ENCODE measurements at regions not wholly inside any gene's neighbourhood (a gene's known extent, or its start where the extent isn't known, plus 50 kb on each side); places are given as distances from the start of the nearest gene placed in this dataset.

DNA sequence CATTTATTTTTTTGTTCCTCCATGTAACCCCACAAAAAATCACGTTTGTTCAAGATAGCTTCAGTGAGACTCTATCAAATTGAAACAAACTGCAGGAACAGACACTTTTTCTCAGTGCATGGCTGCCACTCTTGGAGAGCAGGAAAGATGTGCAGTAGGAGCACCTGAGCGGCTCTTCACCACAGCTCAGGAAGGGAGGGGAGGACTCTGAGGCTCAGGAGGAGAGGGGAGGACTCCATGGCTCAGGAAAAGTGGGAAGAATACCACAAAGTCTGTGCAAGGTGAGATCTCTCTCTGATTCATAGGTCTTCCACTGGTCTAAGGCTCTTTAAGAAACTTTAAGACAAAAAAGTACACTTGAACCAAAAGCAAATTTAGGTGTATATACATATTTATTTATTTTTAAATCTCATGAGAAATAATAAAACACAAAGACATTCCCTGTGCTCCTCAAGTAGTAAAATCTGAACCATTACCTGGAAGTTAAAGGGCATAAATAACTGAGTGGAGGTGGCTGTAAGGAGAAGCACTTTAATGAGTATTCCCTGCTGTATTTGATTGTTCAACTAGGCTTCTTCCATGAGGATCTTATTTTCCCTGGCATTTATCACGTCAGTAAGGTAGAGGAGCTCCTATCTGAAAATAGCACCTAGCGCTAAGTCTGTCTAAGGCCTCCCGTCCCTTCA lies 69.2 kb upstream of the CCN6 start:
- ATAC-seq (ENCODE audit: low read depth) (no peak), DNase-seq (no peak)
- Mint-ChIP-seq H3K4me3 (no peak overlapping the region), H3K27ac (no peak overlapping the region), H3K9me3 (no peaks in the 10 kb centered on the region), H3K36me3 (ENCODE audit: low read depth) (no peaks in the 10 kb centered on the region), H3K27me3 (peaks cover 6% of the 10 kb centered on the region), H3K4me1 (peaks cover 4% of the 10 kb centered on the region)
- intact Hi-C loops (cut with micrococcal nuclease) = no loop called here
- ChIA-PET POLR2A (no interaction called here), CTCF (interaction anchor here (1.6 kb wide), 1 partner anchor 274 kb away, joined by 6 read pairs; no protein-coding TSS in a partner anchor)
- TF ChIP-seq, protein P1, sequence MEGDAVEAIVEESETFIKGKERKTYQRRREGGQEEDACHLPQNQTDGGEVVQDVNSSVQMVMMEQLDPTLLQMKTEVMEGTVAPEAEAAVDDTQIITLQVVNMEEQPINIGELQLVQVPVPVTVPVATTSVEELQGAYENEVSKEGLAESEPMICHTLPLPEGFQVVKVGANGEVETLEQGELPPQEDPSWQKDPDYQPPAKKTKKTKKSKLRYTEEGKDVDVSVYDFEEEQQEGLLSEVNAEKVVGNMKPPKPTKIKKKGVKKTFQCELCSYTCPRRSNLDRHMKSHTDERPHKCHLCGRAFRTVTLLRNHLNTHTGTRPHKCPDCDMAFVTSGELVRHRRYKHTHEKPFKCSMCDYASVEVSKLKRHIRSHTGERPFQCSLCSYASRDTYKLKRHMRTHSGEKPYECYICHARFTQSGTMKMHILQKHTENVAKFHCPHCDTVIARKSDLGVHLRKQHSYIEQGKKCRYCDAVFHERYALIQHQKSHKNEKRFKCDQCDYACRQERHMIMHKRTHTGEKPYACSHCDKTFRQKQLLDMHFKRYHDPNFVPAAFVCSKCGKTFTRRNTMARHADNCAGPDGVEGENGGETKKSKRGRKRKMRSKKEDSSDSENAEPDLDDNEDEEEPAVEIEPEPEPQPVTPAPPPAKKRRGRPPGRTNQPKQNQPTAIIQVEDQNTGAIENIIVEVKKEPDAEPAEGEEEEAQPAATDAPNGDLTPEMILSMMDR (IDR thresholded peaks at IDR 0.05) = no peak

DNA sequence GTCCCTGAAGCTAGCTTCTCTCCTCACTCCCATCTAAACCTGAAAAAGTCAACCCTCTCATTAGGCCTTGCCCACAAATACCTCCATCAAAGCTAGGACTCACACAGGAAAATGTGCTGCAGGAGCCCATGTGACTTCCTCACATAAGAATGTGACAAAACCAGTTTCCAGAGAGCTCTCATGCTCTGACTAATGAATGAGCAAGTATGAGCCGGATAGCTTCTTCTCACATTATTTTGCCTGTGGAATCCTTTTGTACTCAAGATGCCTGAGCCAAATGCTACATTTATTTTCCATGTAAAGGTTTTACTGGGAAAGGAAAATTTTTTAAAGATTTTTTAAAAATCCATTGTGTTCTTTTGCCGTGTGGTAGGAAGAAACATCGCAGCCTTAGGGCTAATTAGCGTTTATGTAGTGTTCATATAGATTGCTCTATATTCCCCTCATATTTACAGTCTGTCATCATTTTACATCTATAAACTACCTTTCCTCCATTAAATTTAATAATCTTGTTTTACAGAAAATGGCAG lies 68.6 kb upstream of the CCN6 start:
- POLR2A ChIA-PET = no interaction called here
- H3K27me3 Mint-ChIP-seq = peaks cover 3% of the 10 kb centered on the region

DNA sequence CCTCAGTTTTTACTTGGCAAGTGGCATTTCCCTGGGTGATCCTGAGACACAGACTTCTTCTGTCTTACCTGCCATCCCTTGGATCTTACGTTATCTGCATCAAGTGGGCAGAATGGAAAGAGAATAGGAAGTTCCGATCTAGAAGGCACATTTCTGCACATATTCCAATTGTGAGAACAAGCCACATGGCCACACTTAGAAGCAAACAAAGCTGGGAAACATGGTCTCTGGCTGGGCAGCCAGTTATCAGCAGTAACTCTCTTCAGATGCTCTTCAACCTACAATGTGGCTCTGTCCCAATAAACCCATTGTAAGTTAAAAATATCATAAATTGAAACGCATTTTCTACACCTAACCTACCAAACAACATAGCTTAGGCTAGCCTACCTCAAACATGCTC lies 67.3 kb upstream of the CCN6 start:
- TF ChIP-seq, protein P1 (IDR thresholded peaks at IDR 0.05) = no peak
- POLR2A ChIA-PET = no interaction called here
- intact Hi-C loops (cut with micrococcal nuclease) = no loop called here
- H3K4me3 Mint-ChIP-seq = no peak overlapping the region
- H3K27ac Mint-ChIP-seq = no peak overlapping the region
- H3K4me1 Mint-ChIP-seq = peaks cover 10% of the 10 kb centered on the region
- no peak for ATAC-seq (ENCODE audit: low read depth)
- peaks cover 5% of the 10 kb centered on the region for H3K27me3 Mint-ChIP-seq
- CTCF ChIA-PET = no interaction called here
- H3K36me3 Mint-ChIP-seq (ENCODE audit: low read depth) = no peaks in the 10 kb centered on the region
- DNase-seq = no peak
- H3K9me3 Mint-ChIP-seq = no peaks in the 10 kb centered on the region

More for the DNA sequence above, 68.6 kb upstream of the CCN6 start:
- ATAC-seq (ENCODE audit: low read depth) = no peak
- H3K4me1 Mint-ChIP-seq = peaks cover 10% of the 10 kb centered on the region
- H3K4me3 Mint-ChIP-seq = no peak overlapping the region
- no peak overlapping the region for H3K27ac Mint-ChIP-seq
- no peaks in the 10 kb centered on the region for H3K36me3 Mint-ChIP-seq (ENCODE audit: low read depth)
- no peaks in the 10 kb centered on the region for H3K9me3 Mint-ChIP-seq
- TF ChIP-seq, protein P1 (IDR thresholded peaks at IDR 0.05) = no peak
- intact Hi-C loops (cut with micrococcal nuclease) = no loop called here
- CTCF ChIA-PET = interaction anchor here (1.6 kb wide), 1 partner anchor 275 kb away, joined by 6 read pairs; no protein-coding TSS in a partner anchor
- DNase-seq = no peak

DNA sequence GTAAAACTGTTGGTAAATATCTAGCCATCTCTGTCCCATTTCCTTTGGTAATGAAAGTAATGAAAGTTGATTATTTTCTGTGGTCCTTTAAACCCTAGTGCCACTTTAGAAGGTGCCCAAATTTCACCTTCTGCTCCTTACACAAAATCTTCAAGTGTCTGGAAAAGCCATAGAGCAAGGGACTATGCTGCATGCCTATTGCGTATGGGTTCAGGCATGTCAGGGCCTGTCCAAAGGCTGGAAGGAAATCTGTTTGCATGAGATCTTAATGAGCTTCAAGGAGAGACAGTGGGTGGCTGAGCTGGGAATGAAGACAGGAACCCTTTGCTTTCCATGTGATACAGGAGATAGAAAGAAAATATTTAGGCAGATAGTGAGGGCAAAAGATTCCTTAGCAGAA lies 66.6 kb upstream of the CCN6 start:
- Mint-ChIP-seq H3K4me1 (peaks cover 10% of the 10 kb centered on the region), H3K27me3 (peaks cover 6% of the 10 kb centered on the region), H3K27ac (no peak overlapping the region), H3K9me3 (no peaks in the 10 kb centered on the region), H3K36me3 (ENCODE audit: low read depth) (no peaks in the 10 kb centered on the region), H3K4me3 (no peak overlapping the region)
- ChIA-PET CTCF (no interaction called here), POLR2A (no interaction called here)
- no peak for ATAC-seq (ENCODE audit: low read depth)
- TF ChIP-seq, protein P1 (IDR thresholded peaks at IDR 0.05) = no peak
- no peak for DNase-seq
- intact Hi-C loops (cut with micrococcal nuclease) = no loop called here

DNA sequence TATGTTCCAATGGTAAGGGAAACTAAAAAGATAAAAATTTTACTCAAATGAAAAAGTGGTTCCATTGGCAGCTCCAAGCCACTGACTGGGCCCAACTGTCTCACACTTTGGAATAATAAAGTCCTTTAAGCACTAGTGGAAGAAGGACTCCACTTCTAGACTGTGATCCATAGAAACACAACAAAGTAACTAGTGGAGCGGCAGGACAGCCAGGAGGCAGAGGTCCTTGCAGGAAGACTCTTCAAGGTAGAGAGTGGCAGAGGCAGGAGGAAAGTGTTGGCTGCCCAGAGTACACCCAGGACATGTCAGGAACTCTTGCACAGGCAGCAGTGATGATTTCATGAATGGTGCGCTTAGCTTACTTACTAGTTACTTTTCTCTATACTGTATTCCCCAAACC lies 65.0 kb upstream of the CCN6 start:
- Mint-ChIP-seq H3K9me3 (no peaks in the 10 kb centered on the region), H3K36me3 (ENCODE audit: low read depth) (no peaks in the 10 kb centered on the region), H3K4me3 (no peak overlapping the region), H3K27ac (no peak overlapping the region), H3K4me1 (peaks cover 13% of the 10 kb centered on the region), H3K27me3 (peaks cover 7% of the 10 kb centered on the region)
- ATAC-seq (ENCODE audit: low read depth) = no peak
- TF ChIP-seq, protein P1 (IDR thresholded peaks at IDR 0.05) = no peak
- intact Hi-C loops (cut with micrococcal nuclease) = no loop called here
- CTCF ChIA-PET = no interaction called here
- POLR2A ChIA-PET = no interaction called here
- no peak for DNase-seq

All from activated B cell treated with CpG ODN at 0.5 μM for 24 hours (primary cell).